SKM-1 treated with dmso at 0.1 percent for 144 hours (cell line): ENCODE measurements at regions not wholly inside any gene's neighbourhood (a gene's known extent, or its start where the extent isn't known, plus 50 kb on each side); places are given as distances from the start of the nearest gene placed in this dataset.
"Not testable (repeated sequence)": the region's sequence is repeated elsewhere in the genome, so short reads cannot be mapped to it uniquely, and the experiment has no call there.

Experiments used
- DNase-seq: peaks from one replicate; lab custom pipeline; 2025; ENCODE audit not compliant: unreplicated experiment; lab: John Stamatoyannopoulos, UW

GRCh38 chr6:121748850-121749249 is 313.4 kb downstream of the GJA1 start:
- DNase-seq, result no peak

GRCh38 chr6:121755485-121755884 is 320.0 kb downstream of the GJA1 start:
- no peak for DNase-seq

- DNase-seq, result no peak
These were observed 321.2 kb downstream of the GJA1 start for GRCh38 chr6:121756666-121757065.

GRCh38 chr6:121759370-121759769 is 323.9 kb downstream of the GJA1 start:
- DNase-seq, result peak; percentile 22

GRCh38 chr6:121760191-121760590 is 324.7 kb downstream of the GJA1 start:
- DNase-seq, result no peak

GRCh38 chr6:121760745-121761144 is 325.3 kb downstream of the GJA1 start:
- no peak for DNase-seq

GRCh38 chr6:121764493-121764892 is 329.0 kb downstream of the GJA1 start:
- no peak for DNase-seq

- no peak for DNase-seq
These were observed 329.6 kb downstream of the GJA1 start for GRCh38 chr6:121765060-121765459.

- DNase-seq, result no peak
These were observed 331.8 kb downstream of the GJA1 start for GRCh38 chr6:121767211-121767610.

- no peak for DNase-seq
These were observed 335.5 kb downstream of the GJA1 start for GRCh38 chr6:121770943-121771342.

- DNase-seq, result no peak
These were observed 336.7 kb downstream of the GJA1 start for GRCh38 chr6:121771937-121772720.

GRCh38 chr6:121776054-121776453 is 340.6 kb downstream of the GJA1 start:
- DNase-seq, result no peak

GRCh38 chr6:121780325-121781321 is 345.2 kb downstream of the GJA1 start:
- DNase-seq, result no peak

- no peak for DNase-seq
These were observed 356.2 kb downstream of the GJA1 start for GRCh38 chr6:121791396-121792315.

GRCh38 chr6:121794630-121795029 is 359.2 kb downstream of the GJA1 start:
- DNase-seq, result no peak

GRCh38 chr6:121797598-121797997 is 362.2 kb downstream of the GJA1 start:
- not testable (repeated sequence) for DNase-seq

- not testable (repeated sequence) for DNase-seq
These were observed 362.7 kb downstream of the GJA1 start for GRCh38 chr6:121798126-121798525.

- DNase-seq, result no peak
These were observed 364.1 kb downstream of the GJA1 start for GRCh38 chr6:121799574-121799973.

GRCh38 chr6:121800047-121800446 is 364.6 kb downstream of the GJA1 start:
- no peak for DNase-seq

GRCh38 chr6:121806116-121806515 is 370.7 kb downstream of the GJA1 start:
- no peak for DNase-seq

- no peak for DNase-seq
These were observed 373.8 kb downstream of the GJA1 start for GRCh38 chr6:121809211-121809610.
